HG02588 (cell line): ENCODE measurements at regions not wholly inside any gene's neighbourhood (a gene's known extent, or its start where the extent isn't known, plus 50 kb on each side); places are given as distances from the start of the nearest gene placed in this dataset.

Experiments used
- ATAC-seq: cut with Tn5 transposase; IDR thresholded peaks from one replicate; pipeline ENCODE4 v1.9.1; 2021; ENCODE audit warnings: mild to moderate bottlenecking, moderate library complexity; ENCODE audit not compliant: unreplicated experiment

DNA sequence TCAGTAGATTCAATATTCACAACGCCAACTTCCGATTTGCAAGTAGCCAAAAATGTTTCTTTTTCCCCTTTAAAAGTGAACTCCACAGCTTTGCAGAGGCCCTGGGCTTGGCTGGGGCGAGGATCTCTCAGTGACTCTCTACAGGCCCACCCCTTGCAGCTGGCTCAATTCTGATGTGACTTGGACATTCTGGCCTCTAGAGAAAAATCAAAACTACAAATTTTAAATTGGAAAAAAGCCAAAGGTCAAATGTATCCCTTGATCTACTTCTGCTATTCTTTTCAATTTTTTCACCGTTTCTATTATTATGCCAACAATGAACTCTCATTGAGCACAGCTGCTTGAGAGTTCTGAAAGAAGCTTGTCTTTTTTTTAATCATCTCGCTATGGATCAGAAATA is 245.9 kb upstream of the HS3ST5 start:
- no peak for ATAC-seq

DNA sequence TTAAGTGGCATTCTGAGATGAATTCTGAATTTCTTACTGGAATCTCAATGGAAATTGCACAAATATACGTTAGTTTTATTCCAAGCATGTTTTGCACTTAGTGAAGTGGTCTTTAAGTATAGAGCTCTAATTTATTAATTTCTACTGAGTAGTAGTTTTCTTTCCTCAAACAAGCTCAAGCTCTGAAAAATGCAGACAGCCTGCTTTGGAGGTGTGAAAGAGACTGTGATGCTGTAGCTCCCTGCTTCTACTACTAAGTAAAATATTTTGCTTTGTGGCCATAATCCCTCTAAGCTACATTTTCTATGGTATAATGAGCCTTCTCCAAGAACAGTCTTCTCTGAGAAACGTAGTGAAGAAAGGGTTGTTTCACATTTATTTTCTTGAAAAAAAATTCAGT is 243.5 kb upstream of the HS3ST5 start:
- ATAC-seq, result no peak

DNA sequence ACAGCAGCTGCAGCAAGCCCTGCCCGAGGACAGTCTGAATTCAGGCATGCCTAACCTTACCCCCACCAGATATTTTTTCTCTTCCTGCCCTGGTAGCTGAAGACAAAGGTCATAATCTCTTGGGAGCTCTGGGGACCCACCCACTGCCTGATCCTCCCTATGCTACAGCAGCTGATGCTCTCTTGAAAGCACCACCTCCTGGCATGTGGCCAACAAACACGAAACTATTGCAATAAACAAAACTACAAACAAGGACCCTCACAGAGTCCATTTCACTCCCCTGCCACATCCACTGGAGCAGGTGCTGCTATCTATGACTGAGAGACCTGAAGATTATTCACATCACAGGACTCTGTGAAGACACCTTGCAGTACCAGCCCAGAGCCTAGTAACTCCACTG is 238.5 kb upstream of the HS3ST5 start:
- no peak for ATAC-seq

DNA sequence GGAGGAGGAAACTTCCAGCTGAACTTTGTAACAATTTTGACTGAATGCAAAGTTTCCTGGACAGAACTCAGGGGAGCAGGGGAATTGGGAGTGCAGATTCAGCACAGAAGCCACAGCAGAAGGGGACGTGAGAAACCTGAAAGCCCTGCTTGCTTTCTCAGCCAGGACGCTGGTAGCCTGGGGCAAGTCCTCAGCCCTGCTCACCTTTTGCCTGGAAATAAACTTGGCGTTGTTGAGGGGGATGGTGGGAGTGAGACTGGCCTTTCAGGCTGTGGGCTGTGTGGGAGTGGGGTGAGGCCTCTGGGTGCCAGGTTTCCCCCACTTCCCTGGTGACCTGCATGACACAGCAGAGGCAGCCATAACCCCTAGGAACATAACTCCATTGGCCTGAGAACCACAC is 238.1 kb upstream of the HS3ST5 start:
- no peak for ATAC-seq

DNA sequence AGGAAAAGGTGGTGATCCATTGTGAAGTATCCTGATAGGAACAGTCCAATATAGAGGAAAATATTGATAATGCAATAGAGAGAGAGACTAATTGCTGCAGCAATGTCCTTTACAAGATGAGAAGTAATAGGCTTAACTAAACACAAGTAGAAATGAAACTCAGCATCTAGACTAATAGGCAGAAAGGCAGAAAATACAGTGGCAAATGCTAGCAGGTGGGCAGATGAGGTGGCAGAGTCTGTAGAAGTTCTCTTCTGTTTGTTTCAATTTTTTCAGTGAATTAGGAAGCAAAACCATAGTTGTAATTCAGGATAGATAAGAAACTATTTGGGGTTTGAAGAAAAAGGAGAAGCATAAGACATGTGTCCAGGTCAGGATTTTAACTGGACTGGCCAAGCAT is 236.7 kb upstream of the HS3ST5 start:
- ATAC-seq, result no peak

DNA sequence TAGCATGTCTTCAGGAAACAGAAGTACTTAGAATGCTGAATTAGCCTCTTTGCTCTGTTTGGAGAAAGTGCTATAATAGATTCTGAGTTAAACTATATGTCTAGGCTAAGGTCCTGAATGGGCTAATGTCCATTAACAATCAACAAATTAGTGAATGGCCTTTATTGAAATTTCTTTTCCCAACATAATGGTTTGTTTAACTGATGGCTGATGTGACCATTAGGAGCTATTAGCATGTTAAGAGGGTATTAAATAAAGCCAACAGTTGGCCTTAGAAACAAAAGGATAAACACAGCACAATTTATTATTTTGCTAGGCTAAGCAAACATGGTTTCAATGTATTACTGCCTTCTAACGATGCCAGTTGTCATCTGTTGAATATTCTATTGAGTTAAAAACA is 234.3 kb upstream of the HS3ST5 start:
- no peak for ATAC-seq

DNA sequence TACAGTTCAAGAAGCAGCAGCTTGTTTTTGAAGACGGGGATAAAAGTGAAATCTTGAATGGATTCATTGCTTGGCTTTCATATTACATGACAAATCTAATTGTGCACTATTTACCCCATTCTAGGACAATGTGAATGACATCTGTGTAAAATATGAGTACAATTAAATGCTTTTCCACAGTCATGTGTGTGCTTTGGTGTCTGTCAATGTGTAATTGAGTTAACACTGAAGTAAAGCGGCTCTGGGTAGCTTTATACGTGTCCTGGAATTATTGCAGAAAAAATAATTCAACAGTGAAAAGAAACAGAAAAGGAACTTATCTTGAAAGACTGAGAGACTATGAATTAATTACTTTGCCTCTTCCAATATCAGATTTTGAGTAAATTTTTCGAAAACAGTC is 233.5 kb upstream of the HS3ST5 start:
- ATAC-seq, result no peak

DNA sequence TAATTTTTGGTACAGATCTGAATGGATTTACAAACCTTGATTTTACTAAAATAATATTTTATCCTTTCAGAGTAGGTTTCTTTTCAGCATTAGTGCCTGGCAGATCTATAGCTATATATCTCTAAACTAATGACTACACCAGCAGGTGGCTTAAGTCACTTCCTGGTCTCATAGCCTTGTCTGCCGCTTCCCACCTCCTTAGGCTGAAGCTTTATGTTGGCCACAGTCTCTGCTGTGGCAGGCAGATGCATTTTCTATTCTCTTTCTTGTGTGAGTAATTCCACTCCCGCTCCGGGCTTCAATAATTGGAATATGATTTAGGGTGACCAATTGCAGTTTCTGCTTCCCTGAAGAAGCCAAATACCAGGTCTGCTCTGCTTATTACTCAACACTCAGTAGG is 226.8 kb upstream of the HS3ST5 start:
- ATAC-seq, result no peak

DNA sequence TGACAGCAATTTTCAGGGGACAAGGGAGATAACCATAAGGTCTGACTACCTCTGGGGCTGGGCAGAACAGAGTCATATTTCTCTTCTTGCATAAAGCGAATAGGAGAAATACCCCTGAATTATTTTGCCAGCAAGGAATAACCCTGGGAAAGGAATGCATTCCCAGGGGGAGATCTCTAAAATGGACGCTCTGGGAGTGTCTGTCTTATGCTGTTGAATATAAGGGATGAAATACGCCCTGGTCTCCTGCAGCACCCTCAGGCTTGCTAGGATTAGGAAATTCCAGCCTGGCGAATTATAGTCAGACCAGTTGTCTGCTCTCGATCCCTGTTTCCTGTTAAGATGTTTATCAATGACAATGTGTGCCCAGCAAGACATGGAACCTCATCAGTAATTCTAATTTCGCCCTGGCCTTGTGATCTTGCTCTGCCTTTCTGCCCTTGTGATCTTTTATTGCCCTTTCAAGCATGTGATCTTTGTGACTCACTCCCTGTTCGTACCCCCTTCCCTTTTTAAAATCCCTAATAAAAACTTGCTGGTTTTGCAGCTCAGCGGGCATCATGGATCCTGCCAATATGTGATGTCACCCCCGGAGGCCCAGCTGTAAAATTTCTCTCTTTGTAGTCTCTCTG is 221.6 kb upstream of the HS3ST5 start:
- no peak for ATAC-seq

DNA sequence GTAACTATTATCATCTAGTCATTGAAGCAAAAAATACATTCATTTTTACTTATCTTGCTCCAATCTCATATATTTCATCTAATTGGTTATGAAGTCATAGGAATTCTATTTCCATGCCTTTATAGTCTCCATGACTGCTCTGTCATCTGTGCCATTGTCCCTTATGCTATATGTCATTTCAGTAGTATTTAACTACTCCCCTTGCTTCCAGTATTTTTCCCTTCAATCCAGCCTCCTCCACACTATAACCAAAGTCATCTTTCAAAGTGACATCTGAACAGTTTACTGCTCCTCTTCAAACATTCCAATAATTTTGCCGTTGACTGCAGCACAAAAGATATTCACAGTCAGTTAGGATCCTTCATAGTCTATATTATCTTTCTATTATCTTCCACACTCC is 216.6 kb upstream of the HS3ST5 start:
- ATAC-seq, result no peak

DNA sequence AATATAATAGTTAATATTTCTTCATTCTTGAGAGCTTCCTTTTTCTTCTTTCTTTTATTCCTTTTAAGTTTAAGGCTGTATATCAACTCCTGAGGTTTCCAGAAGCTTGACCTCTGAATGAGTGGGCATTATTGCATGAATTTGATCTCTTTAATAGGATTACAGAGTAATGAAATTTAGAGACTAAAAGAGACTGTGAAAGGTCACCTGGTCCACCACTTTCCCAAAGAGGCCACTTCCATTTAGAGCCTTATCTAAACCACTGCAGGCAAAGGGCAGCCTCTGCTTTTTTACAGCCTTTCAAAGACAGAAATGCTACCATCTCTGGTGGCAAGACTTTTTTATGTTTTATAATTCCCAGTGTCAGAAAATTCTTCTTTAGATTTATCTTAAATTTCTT is 215.3 kb upstream of the HS3ST5 start:
- no peak for ATAC-seq

DNA sequence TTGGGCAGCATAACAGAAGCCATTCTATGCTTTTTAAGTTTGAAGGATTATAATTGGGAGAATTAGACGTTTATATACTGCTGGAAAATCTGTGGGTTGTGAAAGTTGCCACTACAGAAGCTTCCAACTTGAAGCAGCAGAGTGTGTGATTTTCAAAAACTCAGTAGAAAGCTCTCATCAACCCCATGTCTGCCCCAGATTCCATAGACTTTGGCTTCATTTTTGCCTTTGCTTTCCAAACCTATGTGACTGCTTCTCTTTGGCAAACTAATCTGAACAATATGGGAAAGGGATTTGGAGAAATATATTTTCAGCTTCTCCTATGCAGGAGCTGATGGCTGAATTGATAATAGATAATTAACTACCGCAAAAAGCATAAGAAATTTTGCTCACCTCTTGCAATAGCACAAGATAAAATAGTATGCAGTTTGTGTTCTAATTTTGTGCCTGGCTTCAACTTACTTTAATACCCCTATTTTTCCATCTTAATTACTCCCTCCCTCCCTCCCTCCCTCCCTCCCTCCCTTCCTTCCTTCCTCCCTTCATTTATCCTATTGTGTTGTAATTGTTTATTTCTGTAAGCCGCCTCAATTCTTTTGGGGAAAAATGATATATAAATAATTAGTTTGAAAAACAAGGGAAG is 214.1 kb upstream of the HS3ST5 start:
- no peak for ATAC-seq

DNA sequence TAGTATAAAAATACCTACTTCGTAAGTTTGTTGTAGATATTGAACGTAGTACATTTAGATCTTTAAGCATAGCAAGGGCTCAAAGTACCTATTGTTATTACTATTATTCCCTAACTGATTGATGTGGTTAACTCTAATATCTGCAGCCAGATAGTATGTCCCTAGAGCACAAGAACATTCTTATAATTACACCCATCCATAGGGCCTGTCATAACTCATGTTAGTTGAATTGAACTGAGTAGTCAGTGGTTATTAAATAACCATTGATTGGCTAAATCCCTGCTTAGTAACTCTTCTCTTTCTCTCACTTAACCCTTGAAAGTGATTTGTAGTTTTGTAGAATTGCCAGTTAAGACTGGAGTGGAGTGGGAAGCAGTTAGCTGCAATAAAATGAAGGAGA is 207.5 kb upstream of the HS3ST5 start:
- ATAC-seq, result no peak

DNA sequence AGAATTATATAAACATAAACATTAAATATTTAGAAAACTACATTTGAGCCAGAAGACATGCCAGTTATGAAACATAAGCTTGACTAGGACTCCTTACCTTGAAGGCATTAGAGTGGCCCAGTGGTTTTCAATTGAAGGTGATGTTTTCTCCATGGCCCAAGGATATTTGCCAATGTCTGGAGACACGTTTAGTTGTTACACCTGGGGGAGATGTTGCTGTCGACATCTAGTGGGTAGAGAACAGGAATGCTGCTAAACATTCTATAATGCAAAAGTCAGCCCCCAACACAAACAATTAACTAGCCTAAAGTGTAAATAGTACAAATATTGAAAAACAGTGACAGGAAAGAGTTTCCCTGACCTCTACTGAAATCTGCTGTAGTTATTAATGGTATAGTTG is 200.9 kb upstream of the HS3ST5 start:
- ATAC-seq, result no peak

DNA sequence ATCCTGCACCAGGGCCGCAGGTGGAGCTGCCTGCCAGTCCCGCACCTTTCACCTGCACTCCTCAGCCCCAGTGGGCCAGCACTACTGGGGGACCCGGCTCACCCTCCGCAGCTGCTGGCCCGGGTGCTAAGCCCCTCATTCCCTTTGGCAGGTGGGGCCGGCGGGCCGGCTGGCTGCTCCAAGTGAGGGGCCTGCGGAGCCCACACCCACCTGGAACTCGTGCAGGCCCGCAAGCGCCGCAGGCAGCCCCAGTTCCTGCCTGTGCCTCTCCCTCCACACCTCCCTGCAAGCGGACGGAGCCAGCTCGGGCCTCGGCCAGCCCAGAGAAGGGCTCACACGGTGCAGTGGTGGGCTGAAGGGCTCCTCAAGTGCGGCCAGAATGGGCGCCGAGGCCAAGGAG is 199.0 kb upstream of the HS3ST5 start:
- ATAC-seq, result no peak

DNA sequence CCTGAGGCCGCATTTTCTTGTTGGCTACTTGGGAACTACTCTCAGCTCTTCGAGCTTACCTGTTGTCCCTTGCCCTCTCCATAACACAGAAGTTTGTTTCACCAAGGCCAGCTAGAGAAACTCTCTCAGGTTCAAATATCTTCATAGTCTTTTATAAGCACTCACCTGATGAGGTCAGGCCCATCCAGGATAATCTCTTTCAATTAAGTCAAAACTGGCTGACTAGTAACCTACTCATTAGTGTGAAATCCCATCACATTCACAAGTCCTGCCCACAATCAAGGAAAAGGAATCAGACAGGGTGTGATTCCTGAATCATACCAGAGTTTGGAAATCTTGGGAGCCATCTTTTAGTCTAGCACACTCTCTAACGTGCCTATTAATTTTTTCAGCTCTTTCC is 195.2 kb upstream of the HS3ST5 start:
- no peak for ATAC-seq

DNA sequence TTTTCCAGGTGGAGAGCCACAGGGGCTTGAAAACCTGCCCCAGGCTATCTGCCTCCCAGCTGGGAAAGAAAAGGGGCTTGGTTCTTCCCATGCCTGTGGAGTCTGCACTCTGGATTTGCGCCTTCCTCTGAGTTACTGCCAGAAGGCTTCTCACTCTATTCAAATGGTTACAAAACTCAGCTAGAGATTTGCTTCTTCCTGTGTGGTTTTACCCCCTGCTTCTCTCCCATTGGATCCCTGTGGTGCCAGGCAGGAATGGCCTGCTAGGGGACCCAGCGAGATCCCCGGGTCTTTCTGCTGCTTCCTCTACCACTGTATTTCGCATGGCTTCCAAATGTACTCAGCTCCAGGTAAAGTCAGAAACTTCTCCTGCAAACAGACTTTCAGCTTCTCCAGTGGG is 192.0 kb upstream of the HS3ST5 start:
- ATAC-seq, result no peak

DNA sequence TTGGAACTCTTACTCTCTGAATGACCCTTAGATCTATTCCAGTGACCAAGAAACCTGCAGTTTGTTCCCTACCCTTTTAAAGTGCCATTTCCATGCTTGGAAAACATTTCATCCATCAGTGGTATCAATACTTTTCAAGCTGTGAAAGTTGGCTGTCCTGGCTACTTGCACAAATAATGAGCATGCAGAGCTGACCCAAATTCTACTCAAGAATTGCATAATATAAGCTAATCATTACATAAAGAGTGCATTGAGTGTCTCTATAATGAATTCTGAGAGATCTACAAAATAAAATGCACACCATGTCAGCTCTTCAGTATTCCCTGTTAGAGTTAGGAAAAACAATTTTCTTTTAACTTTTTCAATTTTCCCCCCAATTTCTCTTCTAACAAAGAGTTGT is 181.3 kb upstream of the HS3ST5 start:
- no peak for ATAC-seq

DNA sequence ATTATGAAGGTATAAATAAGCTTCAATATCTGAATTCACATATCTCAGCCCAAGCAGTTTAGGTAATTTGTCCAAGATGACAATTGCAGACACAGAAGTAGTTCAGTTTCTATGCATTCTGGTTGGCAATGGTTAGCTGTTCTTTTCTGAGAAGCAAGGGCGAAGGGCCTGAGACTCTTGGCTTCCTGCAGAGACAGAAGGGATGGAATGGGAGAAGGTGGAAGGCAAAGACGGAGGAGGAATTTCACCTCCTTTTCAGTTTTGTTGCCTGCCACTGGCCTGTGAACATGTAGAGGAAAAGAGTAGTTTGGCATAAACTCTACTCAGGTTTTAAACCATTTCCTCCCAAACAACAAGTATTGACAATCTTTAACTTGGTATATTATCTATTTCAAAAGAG is 180.7 kb upstream of the HS3ST5 start:
- no peak for ATAC-seq

DNA sequence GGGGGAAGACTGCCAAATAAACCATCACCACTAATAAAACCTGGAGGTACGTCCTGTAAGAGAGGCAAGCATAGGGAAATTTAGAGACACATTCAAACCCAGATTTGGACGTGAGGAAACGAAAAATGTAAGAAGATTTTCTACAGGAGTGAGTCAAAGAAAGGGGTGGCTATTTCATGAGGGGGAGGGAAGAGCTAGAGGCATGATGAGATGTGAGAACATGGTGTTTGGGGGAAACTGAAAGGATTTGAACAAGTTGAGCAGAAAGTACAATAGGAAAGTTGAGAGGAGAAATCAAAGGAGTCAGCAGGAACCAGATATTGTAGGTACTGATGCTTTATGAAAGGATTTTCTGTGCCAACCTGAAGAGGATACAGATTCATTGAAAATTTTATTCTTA is 179.1 kb upstream of the HS3ST5 start:
- no peak for ATAC-seq

DNA sequence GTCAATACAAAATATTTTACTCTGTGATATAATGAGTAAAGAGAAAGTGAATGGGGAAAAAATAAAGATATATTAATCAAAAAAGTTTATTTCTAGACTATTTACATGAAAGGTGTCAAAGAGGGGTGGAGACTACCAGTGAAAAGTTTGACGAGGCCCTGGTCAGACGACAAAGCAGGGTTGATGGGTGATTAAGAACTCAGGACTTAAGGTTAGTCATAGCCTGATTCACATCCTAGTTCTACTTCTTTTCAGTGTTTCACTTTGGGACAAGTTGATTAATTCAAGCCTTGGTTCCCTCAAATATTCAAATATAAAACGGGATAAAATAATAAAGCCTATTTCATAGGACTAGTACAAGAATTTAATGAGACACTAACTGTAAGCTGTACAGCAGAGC is 178.2 kb upstream of the HS3ST5 start:
- ATAC-seq, result no peak

DNA sequence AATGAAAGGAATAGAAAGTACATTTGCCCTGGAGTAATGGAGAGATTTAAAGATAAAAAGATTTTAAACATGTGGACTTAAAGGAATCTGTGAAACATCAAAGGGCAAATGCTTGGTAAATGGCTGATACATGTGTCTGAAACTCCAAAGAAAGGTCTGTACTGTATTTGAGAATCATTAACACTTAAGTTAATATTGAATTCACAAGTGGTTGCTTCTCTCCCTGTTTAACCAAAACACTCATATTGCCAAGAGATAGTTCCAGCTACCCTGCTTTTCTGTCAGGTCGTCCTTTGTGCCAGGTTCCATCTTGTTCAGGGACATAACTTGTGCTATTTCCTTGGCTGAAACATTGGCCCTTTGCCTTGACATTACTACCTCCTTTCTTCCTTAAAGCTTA is 171.3 kb upstream of the HS3ST5 start:
- ATAC-seq, result no peak

DNA sequence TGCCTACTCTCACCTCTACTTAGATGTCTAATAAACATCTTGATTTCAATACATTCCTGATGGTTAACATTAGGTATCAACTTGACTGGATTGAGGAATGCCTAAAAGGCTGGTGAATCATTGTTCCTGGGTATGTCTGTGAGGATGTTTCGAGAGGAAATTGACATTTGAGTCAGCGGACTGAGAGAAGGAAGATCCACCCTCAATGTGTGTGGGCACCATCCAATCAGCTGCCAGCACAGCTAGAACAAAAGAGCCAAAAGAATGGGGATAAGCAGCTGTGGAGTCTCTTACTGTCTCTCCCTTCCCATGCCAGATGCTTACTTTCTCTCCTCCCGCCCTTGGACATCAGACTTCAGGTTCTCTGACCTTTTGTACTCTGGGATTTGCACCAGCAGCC is 128.6 kb upstream of the HS3ST5 start:
- no peak for ATAC-seq
